GM12872 (cell line): ENCODE measurements at regions not wholly inside any gene's neighbourhood (a gene's known extent, or its start where the extent isn't known, plus 50 kb on each side); places are given as distances from the start of the nearest gene placed in this dataset.

Source experiments
- TF ChIP-seq, protein P1 (sequence below): IDR thresholded peaks from 3 replicates; pipeline ENCODE4 v1.5.1; 2011; ENCODE audit warnings: low read depth, mild to moderate bottlenecking, low read length, moderate library complexity; ENCODE audit not compliant: insufficient read depth

GRCh38 chr16:48901712-48902374 lies 291.9 kb upstream of the N4BP1 start:
- TF ChIP-seq, protein P1, sequence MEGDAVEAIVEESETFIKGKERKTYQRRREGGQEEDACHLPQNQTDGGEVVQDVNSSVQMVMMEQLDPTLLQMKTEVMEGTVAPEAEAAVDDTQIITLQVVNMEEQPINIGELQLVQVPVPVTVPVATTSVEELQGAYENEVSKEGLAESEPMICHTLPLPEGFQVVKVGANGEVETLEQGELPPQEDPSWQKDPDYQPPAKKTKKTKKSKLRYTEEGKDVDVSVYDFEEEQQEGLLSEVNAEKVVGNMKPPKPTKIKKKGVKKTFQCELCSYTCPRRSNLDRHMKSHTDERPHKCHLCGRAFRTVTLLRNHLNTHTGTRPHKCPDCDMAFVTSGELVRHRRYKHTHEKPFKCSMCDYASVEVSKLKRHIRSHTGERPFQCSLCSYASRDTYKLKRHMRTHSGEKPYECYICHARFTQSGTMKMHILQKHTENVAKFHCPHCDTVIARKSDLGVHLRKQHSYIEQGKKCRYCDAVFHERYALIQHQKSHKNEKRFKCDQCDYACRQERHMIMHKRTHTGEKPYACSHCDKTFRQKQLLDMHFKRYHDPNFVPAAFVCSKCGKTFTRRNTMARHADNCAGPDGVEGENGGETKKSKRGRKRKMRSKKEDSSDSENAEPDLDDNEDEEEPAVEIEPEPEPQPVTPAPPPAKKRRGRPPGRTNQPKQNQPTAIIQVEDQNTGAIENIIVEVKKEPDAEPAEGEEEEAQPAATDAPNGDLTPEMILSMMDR, result no peak

DNA sequence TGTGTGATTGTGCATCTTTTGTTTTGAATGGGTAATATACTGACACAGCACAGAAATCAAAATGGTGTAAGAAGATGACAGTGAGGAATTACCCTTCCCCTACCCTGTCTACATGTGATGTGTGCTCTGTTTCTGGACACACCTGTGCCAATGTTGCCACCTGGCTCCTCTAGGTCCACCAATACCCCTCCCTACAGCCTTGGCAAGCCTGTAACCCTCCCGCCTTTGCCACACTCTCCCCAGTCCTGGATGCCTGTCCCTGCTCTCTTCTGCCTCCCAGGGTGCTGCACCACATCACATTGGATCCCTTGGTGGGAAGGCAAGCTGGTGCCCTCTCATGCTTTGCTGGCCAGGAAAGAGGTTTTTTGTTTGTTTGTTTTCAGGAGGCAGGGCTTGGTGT lies 289.5 kb upstream of the N4BP1 start:
- TF ChIP-seq, protein P1, result no peak

- TF ChIP-seq, protein P1, result no peak
Measured at GRCh38 chr16:48897698-48898205, 287.8 kb upstream of the N4BP1 start.

DNA sequence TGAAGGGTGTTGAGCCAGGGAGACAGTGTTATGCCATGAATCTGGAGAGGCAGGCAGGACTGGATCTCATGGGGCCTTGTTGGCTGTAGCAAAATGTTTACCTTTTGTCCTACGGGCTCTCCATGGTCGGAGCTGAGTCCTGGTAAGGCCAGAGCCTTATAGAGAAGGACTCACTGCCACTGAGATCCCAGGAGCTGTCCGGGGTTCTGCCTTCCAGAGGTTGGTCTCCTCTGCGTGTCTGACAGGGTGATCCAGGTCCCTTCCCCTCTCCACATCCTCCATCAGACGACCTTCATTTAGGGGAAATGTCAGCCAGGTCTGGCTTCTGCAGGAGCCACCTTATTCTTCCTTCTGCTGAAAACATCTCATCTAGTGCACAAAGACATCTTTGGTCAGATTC lies 285.2 kb upstream of the N4BP1 start:
- TF ChIP-seq, protein P1, result no peak

GRCh38 chr16:48892893-48893292 lies 282.9 kb upstream of the N4BP1 start:
- TF ChIP-seq, protein P1, result no peak

DNA sequence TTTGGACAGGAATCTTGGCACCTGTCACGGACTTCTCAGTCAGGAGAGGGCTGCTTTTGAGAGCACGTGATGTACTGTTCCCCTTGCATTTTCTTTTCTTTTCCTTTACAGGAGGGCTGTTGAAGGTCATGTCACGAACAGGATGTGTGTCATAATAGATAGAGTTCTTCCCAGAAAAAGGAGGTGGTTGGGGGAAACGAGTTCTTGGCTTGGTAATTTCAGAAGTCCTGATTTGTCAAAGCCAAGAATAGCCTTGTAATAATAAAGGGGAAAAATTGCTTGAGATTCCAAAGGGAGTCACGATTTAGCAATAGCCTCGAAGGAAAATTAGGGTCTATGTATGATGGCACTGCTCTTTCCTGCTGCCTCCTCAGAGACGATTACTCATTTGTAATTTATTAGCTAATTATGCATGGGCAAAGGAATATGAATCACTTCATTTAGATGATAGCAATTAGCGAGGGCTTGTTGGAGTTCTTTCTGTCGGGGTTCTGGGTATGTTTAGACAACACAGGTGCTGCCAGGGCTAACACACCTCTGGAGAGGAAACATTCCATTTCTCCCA lies 277.7 kb upstream of the N4BP1 start:
- TF ChIP-seq, protein P1, result no peak

DNA sequence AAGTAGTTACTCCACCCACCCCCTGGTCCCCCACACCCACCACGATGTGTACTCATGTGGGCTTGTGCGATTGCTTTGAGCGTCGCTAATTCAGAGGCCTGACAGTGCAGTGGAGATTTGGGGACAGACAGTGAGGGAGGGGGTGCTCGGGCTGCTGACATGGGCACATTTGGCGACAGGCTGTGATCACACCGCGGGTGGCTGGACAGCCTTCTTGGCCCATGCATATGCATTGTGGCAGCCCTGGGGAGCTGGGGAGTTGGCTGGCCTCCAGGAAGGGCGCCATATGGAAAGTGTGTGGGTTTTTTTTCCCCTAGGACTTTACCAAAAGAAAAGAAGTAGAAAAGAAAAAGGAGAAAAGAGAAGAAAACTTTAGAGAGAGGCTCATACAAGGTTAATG lies 275.5 kb upstream of the N4BP1 start:
- TF ChIP-seq, protein P1, result no peak
